Activated CD4-positive, alpha-beta memory T cell treated with anti-CD3 and anti-CD28 coated beads for 36 hours (primary cell): ENCODE measurements at regions not wholly inside any gene's neighbourhood (a gene's known extent, or its start where the extent isn't known, plus 50 kb on each side); places are given as distances from the start of the nearest gene placed in this dataset.

Source experiments
- CTCF ChIA-PET: fragments of 350-600 bp; sonication (Branson Sonifier 250); formaldehyde crosslinking; loops from one replicate; lab custom pipeline; 2021; ENCODE audit warnings: antibody characterized with exemption, inconsistent platforms; lab: Charles Lee
- POLR2A ChIA-PET: fragments of 350-600 bp; sonication (Branson Sonifier 250); formaldehyde crosslinking; loops from one replicate; lab custom pipeline; 2021; ENCODE audit warnings: antibody characterized with exemption; lab: Charles Lee
- DNase-seq: peaks from one replicate; pipeline ENCODE4 v3.0.0-alpha.2; 2020
- H3K27ac Mint-ChIP-seq: one replicate; pipeline ENCODE4 v1.8.0; 2021; ENCODE audit warnings: mixed read lengths
- H3K27me3 Mint-ChIP-seq: one replicate; pipeline ENCODE4 v1.8.0; 2021; ENCODE audit warnings: mixed read lengths
- H3K36me3 Mint-ChIP-seq: one replicate; pipeline ENCODE4 v1.8.0; 2021; ENCODE audit warnings: mixed read lengths
- H3K4me1 Mint-ChIP-seq: one replicate; pipeline ENCODE4 v1.8.0; 2021; ENCODE audit warnings: low read depth, mixed read lengths
- H3K4me3 Mint-ChIP-seq: one replicate; pipeline ENCODE4 v1.8.0; 2021; ENCODE audit warnings: mild to moderate bottlenecking, mixed read lengths
- H3K9me3 Mint-ChIP-seq: one replicate; pipeline ENCODE4 v1.8.0; 2021; ENCODE audit warnings: mixed read lengths
- intact Hi-C: fragments of 100-400 bp; cut with micrococcal nuclease; formaldehyde crosslinking; loops from one replicate; pipeline ENCODE4 v1.15.1; 2023

DNA sequence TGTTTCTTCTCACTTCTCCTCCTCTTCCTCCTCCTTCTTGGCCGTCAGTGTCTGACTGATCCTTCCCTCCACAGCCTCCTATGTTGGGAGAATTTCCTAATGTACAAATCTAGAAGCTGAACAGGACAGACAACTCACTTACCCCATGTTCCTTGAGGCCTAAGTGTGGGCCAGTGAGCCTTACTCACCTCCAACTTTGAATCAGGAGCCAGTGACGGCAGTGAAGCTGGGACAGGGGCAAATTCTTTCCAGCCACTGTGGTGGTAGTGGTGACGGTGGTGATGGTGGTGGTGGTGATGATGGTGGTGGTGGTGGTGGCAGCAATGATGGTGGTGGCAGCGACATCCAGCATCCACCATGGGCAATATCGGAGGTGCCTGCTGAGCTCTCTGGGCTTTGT is 166.3 kb downstream of the FAM43A start:
- Mint-ChIP-seq H3K27ac (no peak overlapping the region), H3K27me3 (no peaks in the 10 kb centered on the region), H3K9me3 (no peaks in the 10 kb centered on the region), H3K4me3 (no peak overlapping the region), H3K4me1 (no peaks in the 10 kb centered on the region), H3K36me3 (no peaks in the 10 kb centered on the region)
- POLR2A ChIA-PET: no interaction called here
- DNase-seq: no peak
- CTCF ChIA-PET: no interaction called here
- intact Hi-C loops: no loop called here

- DNase-seq: no peak
- Mint-ChIP-seq H3K27ac (no peak overlapping the region), H3K4me1 (no peaks in the 10 kb centered on the region), H3K9me3 (no peaks in the 10 kb centered on the region), H3K27me3 (no peaks in the 10 kb centered on the region), H3K36me3 (no peaks in the 10 kb centered on the region), H3K4me3 (no peak overlapping the region)
- intact Hi-C loops: no loop called here
- ChIA-PET CTCF (no interaction called here), POLR2A (no interaction called here)
Observed at GRCh38 chr3:194852345-194852744, 166.7 kb downstream of the FAM43A start.

- H3K4me3 Mint-ChIP-seq: no peak overlapping the region
- H3K27ac Mint-ChIP-seq: no peak overlapping the region
- DNase-seq: no peak
- H3K4me1 Mint-ChIP-seq: no peaks in the 10 kb centered on the region
- no peaks in the 10 kb centered on the region for H3K36me3 Mint-ChIP-seq
- POLR2A ChIA-PET: no interaction called here
- no peaks in the 10 kb centered on the region for H3K27me3 Mint-ChIP-seq
- H3K9me3 Mint-ChIP-seq: no peaks in the 10 kb centered on the region
- CTCF ChIA-PET: no interaction called here
- intact Hi-C loops: no loop called here
Observed at GRCh38 chr3:194852831-194853508, 167.3 kb downstream of the FAM43A start.

DNA sequence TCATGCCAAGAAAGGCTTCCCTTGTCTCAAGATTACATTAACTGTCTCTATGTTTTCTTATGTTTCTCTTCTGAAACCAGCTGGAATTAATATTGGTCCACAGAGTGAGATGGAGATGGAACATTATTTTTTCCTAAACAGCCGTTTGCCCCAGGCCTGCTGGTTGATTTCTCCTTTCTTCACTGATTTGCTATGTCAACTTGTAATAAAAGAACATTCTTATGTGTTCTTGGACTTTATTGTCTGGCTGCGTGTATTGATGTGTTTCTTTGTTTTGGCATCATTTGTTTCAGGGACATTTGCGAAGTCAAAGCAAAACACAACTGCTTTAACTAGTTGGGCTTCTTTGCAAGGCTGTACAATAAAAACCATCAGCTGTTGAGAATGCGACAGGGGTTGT is 168.5 kb downstream of the FAM43A start:
- H3K4me1 Mint-ChIP-seq: no peaks in the 10 kb centered on the region
- POLR2A ChIA-PET: no interaction called here
- no peak overlapping the region for H3K4me3 Mint-ChIP-seq
- no peaks in the 10 kb centered on the region for H3K27me3 Mint-ChIP-seq
- intact Hi-C loops: no loop called here
- no peaks in the 10 kb centered on the region for H3K36me3 Mint-ChIP-seq
- H3K27ac Mint-ChIP-seq: no peak overlapping the region
- DNase-seq: no peak
- H3K9me3 Mint-ChIP-seq: no peaks in the 10 kb centered on the region
- CTCF ChIA-PET: interaction anchor here (1.0 kb wide), 1 partner anchor 63 kb away, joined by 3 read pairs; no protein-coding TSS in a partner anchor

GRCh38 chr3:194854659-194855390 is 169.1 kb downstream of the FAM43A start:
- no peaks in the 10 kb centered on the region for H3K36me3 Mint-ChIP-seq
- DNase-seq: no peak
- no peak overlapping the region for H3K4me3 Mint-ChIP-seq
- no peaks in the 10 kb centered on the region for H3K4me1 Mint-ChIP-seq
- H3K27ac Mint-ChIP-seq: no peak overlapping the region
- no peaks in the 10 kb centered on the region for H3K27me3 Mint-ChIP-seq
- ChIA-PET POLR2A (no interaction called here), CTCF (interaction anchor here (1.0 kb wide), 1 partner anchor 63 kb away, joined by 3 read pairs; no protein-coding TSS in a partner anchor)
- H3K9me3 Mint-ChIP-seq: no peaks in the 10 kb centered on the region
- intact Hi-C loops: no loop called here

DNA sequence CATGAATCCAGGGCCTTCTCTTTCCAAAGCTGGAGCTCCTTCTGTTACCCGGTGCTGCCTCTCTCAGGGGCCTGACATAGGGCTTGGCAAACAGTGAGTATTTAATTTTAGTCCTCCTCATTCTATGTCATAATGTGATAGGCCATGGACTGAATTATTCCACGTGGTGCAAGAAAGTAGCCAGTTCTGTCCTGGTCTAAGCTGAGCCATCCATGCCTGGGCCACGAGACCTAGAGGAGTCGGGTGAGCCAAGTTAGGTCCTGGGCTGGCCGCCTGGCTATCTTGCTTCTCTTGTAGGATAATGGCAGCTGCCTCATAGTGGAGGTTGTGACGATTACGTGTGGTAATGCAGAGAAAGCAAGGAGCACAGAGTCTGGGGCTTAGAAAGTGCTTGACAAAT is 170.6 kb downstream of the FAM43A start:
- DNase-seq: no peak
- CTCF ChIA-PET: interaction anchor here (0.9 to 1.1 kb wide), 2 partner anchors 174 to 184 kb away, joined by 3 read pairs; partner anchors contain the start of gene LSG1
- Mint-ChIP-seq H3K4me1 (no peaks in the 10 kb centered on the region), H3K27me3 (no peaks in the 10 kb centered on the region), H3K36me3 (no peaks in the 10 kb centered on the region), H3K9me3 (no peaks in the 10 kb centered on the region), H3K27ac (no peak overlapping the region), H3K4me3 (no peak overlapping the region)
- intact Hi-C loops: no loop called here
- POLR2A ChIA-PET: no interaction called here

DNA sequence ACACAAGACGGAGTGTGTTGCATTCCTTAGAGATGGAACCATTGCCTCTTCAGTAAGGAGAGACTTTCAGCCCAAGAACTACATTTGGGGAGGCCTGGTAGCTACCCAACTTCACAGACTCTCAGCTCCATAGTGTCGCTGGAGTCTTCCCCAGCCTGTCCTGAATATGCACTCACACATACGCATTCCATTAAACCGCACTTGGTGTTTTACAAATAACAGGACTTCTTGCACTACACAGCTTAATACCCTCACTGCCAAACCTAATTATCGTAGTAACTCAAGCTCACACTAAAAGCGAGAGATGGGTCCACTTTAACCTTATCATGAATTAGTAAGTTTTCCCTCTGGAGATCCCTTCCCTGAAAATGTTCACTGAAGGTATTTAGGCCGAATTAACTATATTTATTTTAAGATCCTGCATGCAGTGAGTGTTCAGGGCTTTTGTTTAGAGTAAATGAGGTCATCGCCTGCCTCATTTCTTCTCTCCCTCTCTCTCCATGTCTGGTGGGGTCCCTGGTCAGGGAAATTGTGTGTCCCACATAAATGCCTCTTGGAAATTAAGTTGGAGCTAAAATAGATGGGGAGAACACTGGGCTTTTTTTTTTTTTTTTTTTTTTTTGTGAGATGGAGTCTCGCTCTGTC is 171.9 kb downstream of the FAM43A start:
- Mint-ChIP-seq H3K9me3 (no peaks in the 10 kb centered on the region), H3K27me3 (no peaks in the 10 kb centered on the region), H3K4me3 (no peak overlapping the region), H3K36me3 (no peaks in the 10 kb centered on the region), H3K4me1 (no peaks in the 10 kb centered on the region), H3K27ac (no peak overlapping the region)
- intact Hi-C loops: no loop called here
- DNase-seq: no peak
- ChIA-PET POLR2A (no interaction called here), CTCF (interaction anchor here (0.7 kb wide), 1 partner anchor 12 kb away, joined by 3 read pairs; no protein-coding TSS in a partner anchor)

GRCh38 chr3:194858382-194858781 is 172.7 kb downstream of the FAM43A start:
- no peaks in the 10 kb centered on the region for H3K9me3 Mint-ChIP-seq
- POLR2A ChIA-PET: no interaction called here
- DNase-seq: no peak
- no peak overlapping the region for H3K27ac Mint-ChIP-seq
- H3K27me3 Mint-ChIP-seq: no peaks in the 10 kb centered on the region
- no peak overlapping the region for H3K4me3 Mint-ChIP-seq
- H3K4me1 Mint-ChIP-seq: no peaks in the 10 kb centered on the region
- no peaks in the 10 kb centered on the region for H3K36me3 Mint-ChIP-seq
- CTCF ChIA-PET: interaction anchor here (0.7 kb wide), 1 partner anchor 11 kb away, joined by 3 read pairs; no protein-coding TSS in a partner anchor
- intact Hi-C loops: no loop called here

DNA sequence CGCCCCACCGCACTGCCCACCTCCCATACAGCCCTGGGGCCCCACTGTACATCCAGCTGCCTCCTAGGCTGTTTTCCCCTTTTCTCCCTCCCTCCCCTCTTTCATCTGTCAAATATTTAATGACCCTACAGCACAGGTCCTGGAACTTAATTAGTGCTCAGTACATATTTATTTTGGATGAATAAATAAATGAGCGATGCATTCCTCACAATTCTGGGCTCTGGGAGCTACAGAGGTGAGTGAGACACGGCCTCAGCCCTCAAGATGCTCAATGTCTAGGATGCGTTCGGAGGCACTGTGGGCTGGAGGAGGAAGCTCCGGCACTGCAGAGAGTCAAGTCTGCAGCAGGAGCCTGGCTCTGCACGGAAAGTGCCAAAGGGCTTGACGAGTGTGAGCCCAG is 175.0 kb downstream of the FAM43A start:
- no peak overlapping the region for H3K27ac Mint-ChIP-seq
- H3K36me3 Mint-ChIP-seq: no peaks in the 10 kb centered on the region
- intact Hi-C loops: no loop called here
- H3K4me3 Mint-ChIP-seq: no peak overlapping the region
- POLR2A ChIA-PET: no interaction called here
- CTCF ChIA-PET: no interaction called here
- no peaks in the 10 kb centered on the region for H3K4me1 Mint-ChIP-seq
- H3K27me3 Mint-ChIP-seq: peaks cover 6% of the 10 kb centered on the region
- no peaks in the 10 kb centered on the region for H3K9me3 Mint-ChIP-seq
- DNase-seq: no peak

DNA sequence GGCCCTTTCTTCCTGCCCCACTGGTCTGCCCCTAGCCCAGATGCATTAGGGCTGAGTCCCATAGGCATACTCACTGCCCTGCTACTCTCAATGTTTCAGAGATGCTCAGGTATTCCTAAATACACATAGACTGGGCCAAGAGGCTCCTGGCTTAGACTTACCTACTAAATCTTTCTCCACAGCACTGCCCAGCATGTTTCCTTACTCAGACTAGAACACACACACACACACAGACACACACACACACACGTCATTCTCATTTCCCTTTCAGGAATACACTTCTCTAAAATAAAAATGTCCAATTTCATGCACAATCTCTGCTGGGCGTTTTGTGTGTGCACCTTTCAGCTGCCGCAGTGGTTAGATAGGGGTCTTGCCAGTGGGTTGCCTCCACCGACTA is 175.7 kb downstream of the FAM43A start:
- no peaks in the 10 kb centered on the region for H3K36me3 Mint-ChIP-seq
- no peaks in the 10 kb centered on the region for H3K4me1 Mint-ChIP-seq
- no peak overlapping the region for H3K27ac Mint-ChIP-seq
- no peak for DNase-seq
- intact Hi-C loops: no loop called here
- ChIA-PET CTCF (no interaction called here), POLR2A (no interaction called here)
- H3K4me3 Mint-ChIP-seq: no peak overlapping the region
- peaks cover 8% of the 10 kb centered on the region for H3K27me3 Mint-ChIP-seq
- H3K9me3 Mint-ChIP-seq: no peaks in the 10 kb centered on the region

DNA sequence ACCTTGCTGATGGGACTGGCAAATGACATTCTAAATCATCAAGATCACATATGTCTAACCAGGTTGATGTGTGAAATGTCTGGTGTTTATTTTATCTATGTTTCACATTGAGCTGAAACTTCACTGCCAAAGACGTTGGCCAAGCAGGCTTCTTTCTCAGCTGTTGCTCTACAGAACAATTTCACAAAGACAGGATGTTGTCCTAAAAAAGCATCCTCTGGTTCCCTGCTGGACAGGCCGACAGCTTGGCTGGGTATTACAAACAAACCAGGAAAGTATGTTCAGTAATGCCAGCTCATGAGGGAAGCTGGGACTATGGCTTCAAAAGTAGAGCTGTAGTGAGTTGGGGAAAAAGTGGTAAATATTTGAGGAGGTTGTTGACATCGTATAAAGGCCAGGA is 179.4 kb downstream of the FAM43A start:
- intact Hi-C loops: no loop called here
- DNase-seq: no peak
- Mint-ChIP-seq H3K27ac (no peak overlapping the region), H3K4me3 (no peak overlapping the region), H3K36me3 (no peaks in the 10 kb centered on the region), H3K9me3 (no peaks in the 10 kb centered on the region), H3K4me1 (no peaks in the 10 kb centered on the region), H3K27me3 (peaks cover 19% of the 10 kb centered on the region)
- ChIA-PET POLR2A (no interaction called here), CTCF (interaction anchor here (0.5 kb wide), 1 partner anchor 1676 kb away, joined by 4 read pairs; no protein-coding TSS in a partner anchor)

DNA sequence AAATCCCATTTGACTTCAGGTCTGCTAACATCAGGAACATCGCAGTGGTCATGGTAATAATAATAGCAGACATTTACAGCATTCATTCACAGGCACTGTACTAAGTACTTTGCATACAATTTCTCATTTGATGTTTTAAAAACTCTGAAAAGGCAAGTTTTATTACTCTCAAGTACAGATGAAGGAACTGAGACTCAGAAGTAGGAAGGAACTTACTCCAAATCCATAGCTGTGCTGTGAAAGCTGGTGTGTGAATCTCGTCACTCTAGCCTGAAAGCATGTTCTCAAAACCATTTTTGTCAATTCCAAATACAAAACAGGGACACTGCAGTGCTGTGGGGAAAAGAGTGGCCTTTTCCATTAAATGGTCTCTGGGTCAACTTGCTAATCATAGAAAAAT is 179.9 kb downstream of the FAM43A start:
- H3K4me3 Mint-ChIP-seq: no peak overlapping the region
- ChIA-PET POLR2A (no interaction called here), CTCF (no interaction called here)
- H3K27ac Mint-ChIP-seq: no peak overlapping the region
- no peaks in the 10 kb centered on the region for H3K4me1 Mint-ChIP-seq
- intact Hi-C loops: no loop called here
- no peaks in the 10 kb centered on the region for H3K36me3 Mint-ChIP-seq
- DNase-seq: no peak
- H3K9me3 Mint-ChIP-seq: no peaks in the 10 kb centered on the region
- peaks cover 19% of the 10 kb centered on the region for H3K27me3 Mint-ChIP-seq
